ENCODE measurements at regions not wholly inside any gene's neighbourhood (a gene's known extent, or its start where the extent isn't known, plus 50 kb on each side); places are given as distances from the start of the nearest gene placed in this dataset.

- no peak for DNase-seq (ENCODE audit: low read depth, low spot score)
- TF ChIP-seq, protein P1, sequence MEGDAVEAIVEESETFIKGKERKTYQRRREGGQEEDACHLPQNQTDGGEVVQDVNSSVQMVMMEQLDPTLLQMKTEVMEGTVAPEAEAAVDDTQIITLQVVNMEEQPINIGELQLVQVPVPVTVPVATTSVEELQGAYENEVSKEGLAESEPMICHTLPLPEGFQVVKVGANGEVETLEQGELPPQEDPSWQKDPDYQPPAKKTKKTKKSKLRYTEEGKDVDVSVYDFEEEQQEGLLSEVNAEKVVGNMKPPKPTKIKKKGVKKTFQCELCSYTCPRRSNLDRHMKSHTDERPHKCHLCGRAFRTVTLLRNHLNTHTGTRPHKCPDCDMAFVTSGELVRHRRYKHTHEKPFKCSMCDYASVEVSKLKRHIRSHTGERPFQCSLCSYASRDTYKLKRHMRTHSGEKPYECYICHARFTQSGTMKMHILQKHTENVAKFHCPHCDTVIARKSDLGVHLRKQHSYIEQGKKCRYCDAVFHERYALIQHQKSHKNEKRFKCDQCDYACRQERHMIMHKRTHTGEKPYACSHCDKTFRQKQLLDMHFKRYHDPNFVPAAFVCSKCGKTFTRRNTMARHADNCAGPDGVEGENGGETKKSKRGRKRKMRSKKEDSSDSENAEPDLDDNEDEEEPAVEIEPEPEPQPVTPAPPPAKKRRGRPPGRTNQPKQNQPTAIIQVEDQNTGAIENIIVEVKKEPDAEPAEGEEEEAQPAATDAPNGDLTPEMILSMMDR (IDR thresholded peaks at IDR 0.05; ENCODE audit: insufficient read depth, low read length, missing control alignments), result no peak
- ChIA-PET POLR2A (no interaction called here), CTCF (interaction anchor here (1.0 kb wide), 1 partner anchor 11 kb away, joined by 4 read pairs; no protein-coding TSS in a partner anchor)
- H3K4me3 ChIP-seq (ENCODE audit: low read depth, low read length), result no peak overlapping the region
These were observed 210.8 kb upstream of the JUN start for GRCh38 chr1:58994664-58995063.

DNA sequence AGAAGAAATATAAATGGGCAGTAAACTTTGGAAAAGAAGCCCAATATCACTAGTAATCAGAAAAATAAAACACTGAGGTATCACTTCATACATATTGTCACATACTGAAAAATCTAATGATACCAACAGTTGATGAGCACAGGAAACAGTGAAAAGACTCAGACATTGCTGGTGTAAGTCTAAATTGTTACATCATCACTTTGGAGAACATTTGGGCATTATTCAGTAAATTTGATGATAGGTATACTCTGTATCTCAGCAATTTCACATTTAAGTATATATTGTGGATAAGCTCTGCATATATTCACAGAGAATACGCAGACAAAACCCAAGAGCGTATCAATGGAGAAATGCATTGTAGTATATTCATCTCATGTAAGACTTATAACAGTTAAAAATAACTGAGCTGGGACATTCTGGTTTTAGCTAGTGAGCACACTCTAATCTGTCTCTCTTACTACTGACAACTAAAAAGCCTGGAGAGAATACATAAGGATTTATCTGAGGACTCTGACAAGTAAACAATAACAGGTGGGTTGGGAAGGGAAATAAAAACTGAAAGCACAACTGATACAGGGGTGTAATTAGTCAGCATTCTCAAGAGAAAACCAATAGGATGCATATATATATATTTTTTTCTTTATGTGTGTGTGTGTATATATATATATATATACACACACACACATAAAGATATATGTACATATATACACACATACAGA is 212.7 kb upstream of the JUN start:
- TF ChIP-seq, protein P1 (IDR thresholded peaks at IDR 0.05; ENCODE audit: insufficient read depth, low read length, missing control alignments), result no peak
- POLR2A ChIA-PET, result no interaction called here
- DNase-seq (ENCODE audit: low read depth, low spot score), result no peak
- CTCF ChIA-PET, result interaction anchor here (1.1 kb wide), 1 partner anchor 16 kb away, joined by 4 read pairs; no protein-coding TSS in a partner anchor
- no peak overlapping the region for H3K4me3 ChIP-seq (ENCODE audit: low read depth, low read length)

- TF ChIP-seq, protein P1 (IDR thresholded peaks at IDR 0.05; ENCODE audit: insufficient read depth, low read length, missing control alignments), result no peak
- H3K4me3 ChIP-seq (ENCODE audit: low read depth, low read length), result no peak overlapping the region
- ChIA-PET POLR2A (no interaction called here), CTCF (interaction anchor here (1.1 kb wide), 1 partner anchor 15 kb away, joined by 4 read pairs; no protein-coding TSS in a partner anchor)
- DNase-seq (ENCODE audit: low read depth, low spot score), result no peak
These were observed 213.2 kb upstream of the JUN start for GRCh38 chr1:58997060-58997411.

- no peak overlapping the region for H3K4me3 ChIP-seq (ENCODE audit: low read depth, low read length)
- ChIA-PET POLR2A (no interaction called here), CTCF (no interaction called here)
- TF ChIP-seq, protein P1 (IDR thresholded peaks at IDR 0.05; ENCODE audit: insufficient read depth, low read length, missing control alignments), result no peak
- no peak for DNase-seq (ENCODE audit: low read depth, low spot score)
These were observed 213.8 kb upstream of the JUN start for GRCh38 chr1:58997637-58998036.

- DNase-seq (ENCODE audit: low read depth, low spot score), result no peak
- H3K4me3 ChIP-seq (ENCODE audit: low read depth, low read length), result no peak overlapping the region
- ChIA-PET CTCF (no interaction called here), POLR2A (interaction anchor here (0.9 kb wide), 1 partner anchor 14 kb away, joined by 3 read pairs; no protein-coding TSS in a partner anchor)
- TF ChIP-seq, protein P1 (IDR thresholded peaks at IDR 0.05; ENCODE audit: insufficient read depth, low read length, missing control alignments), result no peak
These were observed 215.8 kb upstream of the JUN start for GRCh38 chr1:58999676-59000075.

DNA sequence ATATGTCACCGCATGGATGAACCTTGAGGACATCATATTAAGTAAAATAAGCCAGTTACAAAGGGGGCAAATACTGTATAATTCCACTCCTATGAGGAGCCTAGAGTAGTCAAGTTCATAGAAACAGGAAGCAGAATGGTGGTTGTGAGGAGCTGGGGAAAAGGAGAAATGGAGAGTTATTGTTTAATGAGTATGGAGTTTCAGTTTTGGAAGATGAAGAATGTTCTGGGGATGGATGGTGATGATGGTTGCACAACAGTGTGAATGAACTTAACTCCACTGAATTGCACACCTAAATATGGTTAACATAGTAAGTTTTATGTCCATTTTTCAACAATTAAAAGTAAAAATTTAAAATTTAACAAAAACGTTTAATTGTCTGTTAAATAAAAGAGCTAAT is 220.9 kb upstream of the JUN start:
- no peak overlapping the region for H3K4me3 ChIP-seq (ENCODE audit: low read depth, low read length)
- ChIA-PET CTCF (no interaction called here), POLR2A (no interaction called here)
- no peak for DNase-seq (ENCODE audit: low read depth, low spot score)
- TF ChIP-seq, protein P1 (IDR thresholded peaks at IDR 0.05; ENCODE audit: insufficient read depth, low read length, missing control alignments), result no peak
